Parathyroid adenoma (tissue), 2 donors: ENCODE measurements at regions not wholly inside any gene's neighbourhood (a gene's known extent, or its start where the extent isn't known, plus 50 kb on each side); places are given as distances from the start of the nearest gene placed in this dataset.

Experiments
- H2AFZ ChIP-seq: fragments of 300-600 bp; sonication (generic); one replicate; pipeline ENCODE4 v1.7.0; 2017; ENCODE audit warnings: antibody characterized with exemption, mild to moderate bottlenecking
- H3K27ac ChIP-seq: fragments of 300-600 bp; sonication (generic); one replicate; pipeline ENCODE4 v1.7.0; 2017
- H3K27me3 ChIP-seq: fragments of 300-600 bp; sonication (generic); one replicate; pipeline ENCODE4 v1.7.0; 2017; ENCODE audit warnings: low read length; ENCODE audit not compliant: control insufficient read depth, insufficient read depth
- H3K36me3 ChIP-seq: fragments of 300-600 bp; sonication (generic); one replicate; pipeline ENCODE4 v1.7.0; 2017; ENCODE audit warnings: low read length; ENCODE audit not compliant: control insufficient read depth, insufficient read depth
- H3K4me1 ChIP-seq: fragments of 300-600 bp; sonication (generic); one replicate; pipeline ENCODE4 v1.7.0; 2017; ENCODE audit warnings: control low read depth
- H3K4me2 ChIP-seq: fragments of 300-600 bp; sonication (generic); one replicate; pipeline ENCODE4 v1.7.0; 2017; ENCODE audit warnings: low read length
- H3K4me3 ChIP-seq: fragments of 300-600 bp; sonication (generic); one replicate; pipeline ENCODE4 v1.7.0; 2017; ENCODE audit warnings: low read depth, low read length
- H3K79me2 ChIP-seq: fragments of 300-600 bp; sonication (generic); one replicate; pipeline ENCODE4 v1.7.0; 2017; ENCODE audit warnings: control low read depth
- H3K9ac ChIP-seq: fragments of 300-600 bp; sonication (generic); one replicate; pipeline ENCODE4 v1.7.0; 2017; ENCODE audit warnings: mild to moderate bottlenecking
- H3K9me3 ChIP-seq: fragments of 300-600 bp; sonication (generic); one replicate; pipeline ENCODE4 v1.7.0; 2017; ENCODE audit warnings: low read length; ENCODE audit not compliant: control insufficient read depth
- TF ChIP-seq, protein P1 (sequence below): fragments of 300-600 bp; sonication (generic); IDR thresholded peaks from one replicate; pipeline ENCODE4 v1.7.0; 2017; ENCODE audit warnings: antibody characterized with exemption, mild to moderate bottlenecking
- donor health status: primary hyperparathyroidism.

DNA sequence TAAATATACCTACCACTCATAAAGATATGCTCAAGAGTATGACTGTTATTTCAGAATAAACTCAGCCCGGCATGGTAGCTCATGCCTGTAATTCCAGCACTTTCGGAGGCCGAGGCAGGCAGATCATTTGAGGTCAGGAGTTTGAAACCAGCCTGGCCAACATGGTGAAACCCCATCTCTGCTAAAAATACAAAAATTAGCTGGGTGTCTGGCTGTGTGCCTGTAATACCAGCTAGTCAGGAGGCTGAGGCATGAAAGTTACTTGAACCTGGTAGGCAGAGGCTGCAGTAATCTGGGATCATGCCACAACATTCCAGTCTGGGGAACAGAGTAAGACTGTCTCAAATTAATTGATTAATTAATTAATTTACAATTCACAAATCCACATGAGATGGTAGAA is 208.2 kb upstream of the PDGFD start:
- Histone ChIP-seq H3K9me3 (no peaks in the 10 kb centered on the region), H3K27me3 (no peaks in the 10 kb centered on the region), H3K36me3 (no peaks in the 10 kb centered on the region), H3K4me2 (no peak overlapping the region), H3K79me2 (no peaks in the 10 kb centered on the region), H3K4me1 (no peaks in the 10 kb centered on the region), H3K27ac (no peak overlapping the region), H3K4me3 (no peak overlapping the region), H3K9ac (no peak overlapping the region), H2AFZ (no peak overlapping the region)
- TF ChIP-seq, protein P1, sequence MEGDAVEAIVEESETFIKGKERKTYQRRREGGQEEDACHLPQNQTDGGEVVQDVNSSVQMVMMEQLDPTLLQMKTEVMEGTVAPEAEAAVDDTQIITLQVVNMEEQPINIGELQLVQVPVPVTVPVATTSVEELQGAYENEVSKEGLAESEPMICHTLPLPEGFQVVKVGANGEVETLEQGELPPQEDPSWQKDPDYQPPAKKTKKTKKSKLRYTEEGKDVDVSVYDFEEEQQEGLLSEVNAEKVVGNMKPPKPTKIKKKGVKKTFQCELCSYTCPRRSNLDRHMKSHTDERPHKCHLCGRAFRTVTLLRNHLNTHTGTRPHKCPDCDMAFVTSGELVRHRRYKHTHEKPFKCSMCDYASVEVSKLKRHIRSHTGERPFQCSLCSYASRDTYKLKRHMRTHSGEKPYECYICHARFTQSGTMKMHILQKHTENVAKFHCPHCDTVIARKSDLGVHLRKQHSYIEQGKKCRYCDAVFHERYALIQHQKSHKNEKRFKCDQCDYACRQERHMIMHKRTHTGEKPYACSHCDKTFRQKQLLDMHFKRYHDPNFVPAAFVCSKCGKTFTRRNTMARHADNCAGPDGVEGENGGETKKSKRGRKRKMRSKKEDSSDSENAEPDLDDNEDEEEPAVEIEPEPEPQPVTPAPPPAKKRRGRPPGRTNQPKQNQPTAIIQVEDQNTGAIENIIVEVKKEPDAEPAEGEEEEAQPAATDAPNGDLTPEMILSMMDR: no peak

DNA sequence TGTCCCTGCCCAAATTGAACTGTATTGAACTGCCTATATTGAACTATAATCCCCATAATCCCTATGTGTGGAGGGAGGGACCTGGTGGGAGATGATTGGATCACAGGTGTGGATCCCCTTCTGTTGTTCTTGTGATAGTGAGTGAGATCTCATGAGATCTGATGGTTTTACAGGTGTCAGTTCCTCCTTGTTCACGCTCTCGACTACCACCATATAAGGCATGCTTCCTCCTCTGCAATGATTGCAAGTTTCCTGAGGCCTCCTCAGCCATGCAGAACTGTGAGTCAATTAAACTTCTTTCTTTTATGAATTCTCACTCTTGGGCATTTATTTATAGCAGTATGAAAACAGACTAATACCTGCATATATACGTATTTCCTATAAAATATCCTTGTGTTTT is 206.5 kb upstream of the PDGFD start:
- TF ChIP-seq, protein P1: no peak

DNA sequence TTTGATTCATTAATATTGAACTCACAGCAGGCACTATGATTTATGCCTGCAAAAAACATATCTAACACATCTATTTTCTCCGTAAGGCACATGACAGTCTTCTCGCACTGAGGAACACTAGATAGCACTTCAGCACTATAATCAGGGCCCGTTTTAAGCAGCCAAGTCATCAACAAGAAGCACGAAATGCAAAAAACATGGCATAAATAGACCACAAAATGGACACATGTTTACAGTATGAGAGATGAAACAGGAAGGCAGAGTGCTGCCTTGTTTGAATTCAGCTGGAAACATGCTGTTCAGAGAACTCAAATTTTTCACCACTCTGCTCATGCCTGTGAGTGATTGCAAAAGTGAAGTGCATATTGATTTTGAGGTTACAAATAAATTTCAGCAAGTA is 205.8 kb upstream of the PDGFD start:
- Histone ChIP-seq H2AFZ (no peak overlapping the region), H3K79me2 (no peaks in the 10 kb centered on the region), H3K9ac (no peak overlapping the region), H3K4me1 (no peaks in the 10 kb centered on the region), H3K36me3 (no peaks in the 10 kb centered on the region), H3K27me3 (no peaks in the 10 kb centered on the region), H3K4me2 (no peak overlapping the region), H3K4me3 (no peak overlapping the region), H3K27ac (no peak overlapping the region), H3K9me3 (no peaks in the 10 kb centered on the region)
- TF ChIP-seq, protein P1: no peak

More for the DNA sequence above, 206.5 kb upstream of the PDGFD start:
- Histone ChIP-seq H3K4me1 (no peaks in the 10 kb centered on the region), H3K4me2 (no peak overlapping the region), H3K4me3 (no peak overlapping the region), H3K9me3 (no peaks in the 10 kb centered on the region), H3K27me3 (no peaks in the 10 kb centered on the region), H2AFZ (no peak overlapping the region), H3K9ac (no peak overlapping the region), H3K79me2 (no peaks in the 10 kb centered on the region), H3K36me3 (no peaks in the 10 kb centered on the region), H3K27ac (no peak overlapping the region)

DNA sequence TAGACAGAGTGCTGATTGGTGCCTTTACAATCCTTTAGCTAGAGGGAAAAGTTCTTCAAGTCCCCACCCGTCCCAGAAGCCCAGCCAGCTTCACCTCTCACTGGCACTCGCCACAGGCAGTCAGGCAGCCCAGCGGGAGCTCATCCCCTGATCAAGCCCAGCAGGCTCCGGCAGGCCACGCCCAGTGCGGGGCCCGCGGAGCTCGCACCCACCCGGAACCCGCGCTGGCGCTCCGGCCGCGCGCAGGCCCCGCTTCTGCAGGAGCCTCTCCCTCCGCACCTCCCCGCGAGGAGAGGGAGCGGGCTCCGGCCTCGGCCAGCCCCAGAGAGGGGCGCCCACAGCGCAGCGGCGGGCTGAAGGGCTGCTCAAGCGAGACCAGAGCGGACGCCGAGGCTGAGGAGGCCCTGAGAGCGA is 202.4 kb upstream of the PDGFD start:
- H3K4me3 ChIP-seq: no peak overlapping the region
- no peak overlapping the region for H3K9ac ChIP-seq
- H3K36me3 ChIP-seq: no peaks in the 10 kb centered on the region
- no peaks in the 10 kb centered on the region for H3K79me2 ChIP-seq
- H2AFZ ChIP-seq: no peak overlapping the region
- H3K9me3 ChIP-seq: no peaks in the 10 kb centered on the region
- TF ChIP-seq, protein P1: no peak
- no peaks in the 10 kb centered on the region for H3K27me3 ChIP-seq
- no peaks in the 10 kb centered on the region for H3K4me1 ChIP-seq
- H3K27ac ChIP-seq: no peak overlapping the region
- no peak overlapping the region for H3K4me2 ChIP-seq

DNA sequence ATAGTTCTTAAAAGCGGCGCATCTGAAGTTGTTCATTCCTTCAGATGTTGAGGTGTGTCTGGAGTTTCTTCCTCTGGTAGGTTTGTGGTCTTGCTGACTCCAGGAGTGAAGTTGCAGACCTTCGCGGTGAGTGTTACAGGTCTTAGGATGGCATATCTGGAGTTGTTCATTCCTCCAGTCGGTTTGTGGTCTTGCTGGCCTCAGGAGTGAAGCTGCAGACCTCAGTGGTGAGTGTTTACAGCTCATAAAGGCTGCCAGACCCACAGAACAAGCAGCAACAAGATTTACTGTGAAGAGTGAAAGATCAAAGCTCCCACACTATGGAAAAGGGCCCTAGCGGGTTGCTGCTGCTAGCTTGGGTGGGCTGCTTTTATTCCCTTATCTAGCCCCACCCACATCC is 201.7 kb upstream of the PDGFD start:
- TF ChIP-seq, protein P1: no peak
- H3K4me3 ChIP-seq: no peak overlapping the region
- no peaks in the 10 kb centered on the region for H3K36me3 ChIP-seq
- H3K9ac ChIP-seq: no peak overlapping the region
- H3K4me1 ChIP-seq: no peaks in the 10 kb centered on the region
- H3K79me2 ChIP-seq: no peaks in the 10 kb centered on the region
- no peak overlapping the region for H3K4me2 ChIP-seq
- no peaks in the 10 kb centered on the region for H3K9me3 ChIP-seq
- no peak overlapping the region for H2AFZ ChIP-seq
- H3K27ac ChIP-seq: no peak overlapping the region
- H3K27me3 ChIP-seq: no peaks in the 10 kb centered on the region
